Activated B cell treated with CpG ODN at 0.5 μM for 24 hours (primary cell): ENCODE measurements at regions not wholly inside any gene's neighbourhood (a gene's known extent, or its start where the extent isn't known, plus 50 kb on each side); places are given as distances from the start of the nearest gene placed in this dataset.

Experiments
- ATAC-seq: fragments of 200-7000 bp; cut with Tn5 transposase; one replicate; pipeline ENCODE4 v1.10.0; 2021; ENCODE audit warnings: low read depth, mild to moderate bottlenecking, moderate library complexity
- CTCF ChIA-PET: fragments of 350-600 bp; sonication (Branson Sonifier 250); formaldehyde crosslinking; loops from one replicate; lab custom pipeline; 2021; ENCODE audit warnings: antibody characterized with exemption; lab: Charles Lee
- POLR2A ChIA-PET: fragments of 350-600 bp; sonication (Branson Sonifier 250); formaldehyde crosslinking; loops from one replicate; lab custom pipeline; 2021; ENCODE audit warnings: antibody characterized with exemption; lab: Charles Lee
- DNase-seq: peaks from one replicate; pipeline ENCODE4 v3.0.0; 2022
- H3K27ac Mint-ChIP-seq: one replicate; pipeline ENCODE4 v1.8.0; 2020; ENCODE audit warnings: mixed read lengths
- H3K27me3 Mint-ChIP-seq: one replicate; pipeline ENCODE4 v1.8.0; 2021; ENCODE audit warnings: mixed read lengths
- H3K36me3 Mint-ChIP-seq: one replicate; pipeline ENCODE4 v1.8.0; 2021; ENCODE audit warnings: low read depth, mixed read lengths
- H3K4me1 Mint-ChIP-seq: one replicate; pipeline ENCODE4 v1.8.0; 2021; ENCODE audit warnings: mixed read lengths
- H3K4me3 Mint-ChIP-seq: one replicate; pipeline ENCODE4 v1.8.0; 2020; ENCODE audit warnings: mild to moderate bottlenecking, mixed read lengths
- H3K9me3 Mint-ChIP-seq: one replicate; pipeline ENCODE4 v1.8.0; 2020; ENCODE audit warnings: mixed read lengths
- CTCF ChIP-seq: fragments of 200-600 bp; IDR thresholded peaks from one replicate; pipeline ENCODE4 v1.8.0; 2022; ENCODE audit warnings: antibody characterized with exemption, mild to moderate bottlenecking
- intact Hi-C: fragments of 100-400 bp; cut with micrococcal nuclease; formaldehyde crosslinking; loops from one replicate; pipeline ENCODE4 v1.15.1; 2024

GRCh38 chr13:47853236-47853635, 147.8 kb downstream of the SUCLA2 start:
- POLR2A ChIA-PET = no interaction called here
- Mint-ChIP-seq H3K27ac (no peak overlapping the region), H3K36me3 (no peaks in the 10 kb centered on the region), H3K9me3 (peaks cover 7% of the 10 kb centered on the region), H3K4me3 (no peak overlapping the region), H3K27me3 (peaks cover 1% of the 10 kb centered on the region), H3K4me1 (no peaks in the 10 kb centered on the region)
- DNase-seq (no peak), ATAC-seq (no peak)
- no peak for TF ChIP-seq CTCF
- intact Hi-C loops = no loop called here
- CTCF ChIA-PET = no interaction called here

GRCh38 chr13:47846886-47847285, 154.2 kb downstream of the SUCLA2 start:
- Mint-ChIP-seq H3K4me1 (no peaks in the 10 kb centered on the region), H3K4me3 (no peak overlapping the region), H3K9me3 (peaks cover 7% of the 10 kb centered on the region), H3K36me3 (no peaks in the 10 kb centered on the region), H3K27ac (no peak overlapping the region), H3K27me3 (peaks cover 1% of the 10 kb centered on the region)
- TF ChIP-seq CTCF = no peak
- intact Hi-C loops = no loop called here
- CTCF ChIA-PET = no interaction called here
- no peak for DNase-seq
- POLR2A ChIA-PET = no interaction called here
- no peak for ATAC-seq

- H3K9me3 Mint-ChIP-seq = peaks cover 7% of the 10 kb centered on the region
- ChIA-PET CTCF (no interaction called here), POLR2A (no interaction called here)
- DNase-seq (no peak), ATAC-seq (no peak)
- no peaks in the 10 kb centered on the region for H3K36me3 Mint-ChIP-seq
- no peak for TF ChIP-seq CTCF
- no peak overlapping the region for H3K27ac Mint-ChIP-seq
- H3K27me3 Mint-ChIP-seq = peaks cover 1% of the 10 kb centered on the region
- H3K4me3 Mint-ChIP-seq = no peak overlapping the region
- H3K4me1 Mint-ChIP-seq = no peaks in the 10 kb centered on the region
- intact Hi-C loops = no loop called here
These were observed 155.1 kb downstream of the SUCLA2 start for GRCh38 chr13:47845981-47846380.

GRCh38 chr13:47843005-47843404, 158.1 kb downstream of the SUCLA2 start:
- DNase-seq (no peak), ATAC-seq (no peak)
- Mint-ChIP-seq H3K4me3 (no peak overlapping the region), H3K4me1 (no peaks in the 10 kb centered on the region), H3K27me3 (no peaks in the 10 kb centered on the region), H3K36me3 (no peaks in the 10 kb centered on the region), H3K9me3 (no peaks in the 10 kb centered on the region), H3K27ac (no peak overlapping the region)
- POLR2A ChIA-PET = no interaction called here
- TF ChIP-seq CTCF = no peak
- intact Hi-C loops = no loop called here
- CTCF ChIA-PET = no interaction called here

- Mint-ChIP-seq H3K36me3 (no peaks in the 10 kb centered on the region), H3K9me3 (no peaks in the 10 kb centered on the region), H3K4me1 (no peaks in the 10 kb centered on the region), H3K27ac (no peak overlapping the region), H3K27me3 (no peaks in the 10 kb centered on the region), H3K4me3 (no peak overlapping the region)
- ATAC-seq = no peak
- intact Hi-C loops = no loop called here
- CTCF ChIA-PET = no interaction called here
- POLR2A ChIA-PET = no interaction called here
- no peak for TF ChIP-seq CTCF
- no peak for DNase-seq
These were observed 159.9 kb downstream of the SUCLA2 start for GRCh38 chr13:47841151-47841550.
